Activated CD4-positive, alpha-beta T cell treated with anti-CD3 and anti-CD28 coated beads, Interleukin-2, amount 50 U/mL, for 1 hour (primary cell): ENCODE measurements at regions not wholly inside any gene's neighbourhood (a gene's known extent, or its start where the extent isn't known, plus 50 kb on each side); places are given as distances from the start of the nearest gene placed in this dataset.
A peak's percentile ranks its signal among the peaks of the same experiment; 100 is the strongest.
"Not testable (repeated sequence)": the region's sequence is repeated elsewhere in the genome, so short reads cannot be mapped to it uniquely, and the experiment has no call there.

ENCODE experiments used
- DNase-seq: peaks from one replicate; pipeline ENCODE4 v3.0.0-alpha.2; 2020

DNA sequence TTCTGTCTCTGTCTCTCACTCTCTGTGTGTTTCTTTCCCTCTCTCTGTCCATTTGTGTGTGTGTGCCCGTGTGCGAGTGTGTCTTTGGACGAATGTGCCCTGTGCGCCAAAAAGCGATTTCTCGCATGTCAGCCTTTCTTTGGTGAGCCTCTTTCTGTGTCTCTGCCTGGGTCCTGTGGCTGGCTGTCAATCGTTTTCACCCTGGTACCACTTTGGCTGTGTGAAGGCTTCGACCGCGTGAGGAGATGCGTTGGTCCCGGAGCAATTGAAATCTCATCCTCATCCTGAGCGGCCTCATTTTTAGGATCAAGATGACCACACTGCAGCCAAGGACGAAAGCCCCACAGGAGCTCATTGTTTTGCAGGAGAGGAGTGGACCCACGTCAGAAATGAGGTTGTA is 288.9 kb upstream of the ZNF337 start:
- no peak for DNase-seq

DNA sequence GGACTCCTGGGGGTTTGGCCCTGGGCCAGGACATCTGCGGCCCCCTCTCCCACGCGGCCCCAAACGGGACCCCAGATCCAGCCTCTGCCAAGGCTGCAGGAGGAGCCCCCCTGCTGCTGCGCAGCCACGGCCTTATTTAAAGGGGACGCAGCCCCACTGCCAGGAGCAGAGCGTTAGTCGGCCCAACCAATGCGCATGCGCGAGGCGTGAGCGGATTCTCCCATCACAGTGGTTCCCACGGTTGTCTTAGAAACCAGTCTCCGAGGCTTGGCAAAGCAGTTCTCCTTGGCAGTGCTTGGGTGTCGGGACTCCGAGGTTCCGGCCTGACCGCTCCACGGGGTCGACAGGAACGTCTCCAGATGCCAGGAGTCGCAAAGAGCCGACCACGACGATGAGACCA is 288.3 kb upstream of the ZNF337 start:
- DNase-seq = peak; percentile 53

DNA sequence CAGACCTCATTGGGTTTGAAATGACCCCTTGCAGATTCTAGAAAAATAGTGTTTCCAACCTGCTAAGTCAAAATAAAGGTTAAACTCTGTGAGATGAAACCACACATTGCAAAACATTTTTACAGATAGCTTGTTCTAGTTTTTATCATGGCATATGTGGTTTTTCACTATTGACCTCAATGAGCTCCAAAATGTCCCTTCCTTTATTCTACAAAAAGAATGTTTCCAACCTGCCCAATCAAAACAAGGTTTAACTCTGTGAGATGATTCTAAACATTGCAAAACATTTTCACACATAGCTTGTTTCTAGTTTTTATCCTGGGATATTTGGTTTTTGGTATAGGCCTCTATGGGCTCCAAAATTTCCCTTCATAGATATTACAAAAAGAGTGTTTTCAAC is 286.0 kb upstream of the ZNF337 start:
- DNase-seq = not testable (repeated sequence)

DNA sequence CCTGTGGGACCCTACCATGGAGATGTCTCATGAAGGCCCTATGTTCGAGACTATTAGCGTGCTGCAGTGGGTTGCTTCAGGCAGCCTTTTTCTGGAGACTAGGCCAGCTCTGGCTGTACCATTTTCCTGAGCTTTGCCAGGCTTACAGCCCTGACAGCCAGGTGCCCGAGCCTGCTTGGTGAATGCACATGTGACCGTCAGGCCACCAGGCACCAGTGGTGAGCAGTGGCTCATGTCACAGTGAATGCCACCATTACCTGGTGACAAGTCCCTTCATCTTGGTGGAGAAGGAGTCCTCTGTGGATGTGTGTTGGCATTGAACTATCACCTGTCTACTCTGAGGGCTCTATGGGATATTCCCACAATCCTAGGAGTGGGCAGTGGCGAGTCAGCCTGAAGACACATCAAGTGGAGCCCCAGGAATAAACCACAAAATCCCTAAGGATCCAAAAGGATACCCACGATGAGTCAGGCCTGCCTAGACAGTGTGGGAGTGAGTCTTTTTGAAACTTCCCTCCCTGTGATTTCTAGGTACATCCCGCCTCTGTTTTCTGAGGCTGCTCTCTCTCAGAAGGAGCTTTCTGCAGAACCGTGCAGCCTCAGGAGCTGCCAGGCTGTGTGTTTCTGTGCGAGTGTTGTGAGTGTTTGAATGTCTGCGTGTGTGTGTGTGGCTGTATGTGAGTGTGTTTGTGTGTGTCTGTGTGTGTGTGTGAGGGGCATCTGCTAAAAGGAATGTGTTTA is 282.0 kb upstream of the ZNF337 start:
- DNase-seq = not testable (repeated sequence)

DNA sequence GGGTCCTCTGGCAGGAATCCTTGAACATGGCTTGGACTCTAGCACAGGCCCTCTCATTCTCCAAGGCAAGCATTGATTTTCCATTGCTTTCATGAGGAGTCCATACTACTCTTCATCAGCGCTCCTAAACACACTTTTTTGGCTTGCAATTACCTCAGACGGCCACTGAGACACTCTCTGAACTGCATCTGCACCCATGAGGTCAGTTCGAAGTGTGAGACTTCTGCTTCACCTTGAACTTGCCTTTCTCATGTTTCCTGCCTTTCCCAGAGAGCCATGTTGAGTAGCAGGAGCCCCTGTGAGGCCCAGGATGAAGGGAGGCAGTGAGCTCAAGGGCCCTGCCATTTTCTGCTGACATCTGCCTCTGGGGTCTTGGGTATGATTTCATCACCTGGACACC is 279.2 kb upstream of the ZNF337 start:
- not testable (repeated sequence) for DNase-seq

DNA sequence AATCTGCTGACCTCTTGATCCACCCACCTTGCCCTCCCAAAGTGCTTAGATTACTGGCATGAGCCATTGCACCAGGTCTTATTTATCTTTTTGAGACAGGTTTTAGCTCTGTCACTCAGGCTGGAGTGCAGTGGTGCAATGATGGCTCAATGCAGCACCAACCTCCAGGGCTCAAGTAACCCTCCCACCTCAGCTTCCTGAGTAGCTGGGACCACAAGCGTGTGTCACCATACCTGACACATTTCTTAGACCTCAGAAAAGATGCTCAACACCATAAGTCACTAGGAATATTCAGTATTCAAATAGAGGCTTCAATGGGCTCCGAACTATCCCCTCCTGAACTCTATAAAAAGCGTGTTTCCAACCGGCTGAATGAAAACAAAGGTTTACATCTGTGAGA is 268.6 kb upstream of the ZNF337 start:
- DNase-seq = not testable (repeated sequence)

DNA sequence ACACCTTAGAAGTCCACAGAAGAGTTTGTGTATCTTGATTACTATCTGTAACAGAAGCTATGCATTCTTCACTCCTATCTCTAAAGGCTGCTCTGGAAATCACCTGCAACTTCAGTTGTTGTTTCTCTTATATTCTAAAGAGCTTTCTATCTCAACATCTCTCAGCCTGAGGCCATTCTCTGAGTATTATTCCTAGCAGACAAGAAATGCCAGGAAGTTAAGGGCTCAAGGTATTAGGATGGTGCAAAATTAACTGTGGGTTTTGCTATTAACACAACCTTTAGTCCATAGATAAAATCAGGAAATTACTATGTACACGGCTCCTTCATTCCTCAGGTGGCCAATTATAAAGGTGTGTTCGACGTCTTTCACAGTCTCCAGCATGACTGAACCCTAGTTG is 257.2 kb upstream of the ZNF337 start:
- DNase-seq = not testable (repeated sequence)

DNA sequence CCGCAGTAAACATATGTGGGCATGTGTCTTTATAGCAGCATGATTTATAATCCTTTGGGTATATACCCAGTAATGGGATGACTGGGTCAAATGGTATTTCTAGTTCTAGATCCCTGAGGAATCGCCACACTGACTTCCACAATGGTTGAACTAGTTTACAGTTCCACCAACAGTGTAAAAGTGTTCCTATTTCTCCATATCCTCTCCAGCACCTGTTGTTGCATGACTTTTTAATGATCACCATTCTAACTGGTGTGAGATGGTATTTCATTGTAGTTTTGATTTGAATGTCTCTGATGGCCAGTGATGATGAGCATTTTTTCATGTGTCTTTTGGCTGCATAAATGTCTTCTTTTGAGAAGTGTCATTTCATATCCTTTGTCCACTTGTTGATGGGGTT is 238.6 kb upstream of the ZNF337 start:
- not testable (repeated sequence) for DNase-seq

DNA sequence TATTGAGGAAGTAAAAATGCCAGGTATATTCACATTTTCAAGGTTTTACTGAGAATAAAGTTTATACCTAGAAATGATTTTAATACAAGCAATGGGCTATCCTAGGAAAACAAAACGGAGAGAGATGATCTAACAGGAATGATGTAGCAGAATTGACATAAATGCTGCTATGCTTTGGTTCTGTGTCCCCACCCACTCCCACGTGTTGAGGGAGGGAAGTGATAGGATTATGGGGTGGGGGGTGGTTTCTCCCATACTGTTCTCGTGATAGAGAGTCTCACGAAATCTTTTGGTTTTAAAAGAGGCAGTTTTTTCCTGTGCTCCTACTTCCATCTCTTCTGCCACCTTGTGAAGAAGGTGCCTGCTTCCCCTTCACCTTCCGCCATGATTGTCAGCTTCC is 236.2 kb upstream of the ZNF337 start:
- DNase-seq = not testable (repeated sequence)

DNA sequence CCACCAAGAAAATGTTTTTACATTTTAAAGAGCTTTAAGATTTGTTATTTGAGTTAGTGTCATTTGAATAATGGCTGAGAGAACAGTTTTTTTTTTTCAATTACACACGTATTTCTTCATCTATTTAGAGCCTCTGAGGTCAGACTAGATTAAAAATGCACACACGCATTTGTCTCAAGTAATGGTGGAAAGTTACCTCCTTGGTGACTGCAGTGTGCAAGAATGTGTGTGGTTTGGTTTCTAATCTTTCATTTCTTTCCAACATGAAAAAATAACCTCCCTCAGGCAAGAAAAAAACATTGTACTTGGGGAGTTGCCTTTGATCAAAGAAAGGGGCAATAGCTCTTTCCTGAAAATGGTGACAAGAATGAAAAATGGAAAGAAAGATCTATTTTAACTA is 235.5 kb upstream of the ZNF337 start:
- not testable (repeated sequence) for DNase-seq

DNA sequence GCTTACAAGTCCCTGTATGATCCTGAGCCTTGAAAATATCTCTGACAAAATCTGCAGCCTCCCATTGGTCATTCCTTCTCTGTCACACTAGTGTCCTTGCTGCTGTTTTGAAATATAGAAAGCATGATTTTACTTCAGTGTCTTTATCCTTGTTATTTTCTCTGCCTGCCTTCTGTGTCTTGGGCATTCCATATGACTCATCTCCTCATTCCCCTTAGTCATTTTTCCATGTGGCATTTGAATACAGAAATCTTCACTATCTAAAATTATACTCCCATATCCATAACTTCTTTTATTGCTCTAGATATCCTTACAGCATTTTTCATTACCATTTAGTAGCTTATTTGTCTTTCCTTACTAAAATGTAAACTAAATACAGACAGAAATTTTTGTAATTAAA is 205.7 kb upstream of the ZNF337 start:
- DNase-seq = not testable (repeated sequence)

DNA sequence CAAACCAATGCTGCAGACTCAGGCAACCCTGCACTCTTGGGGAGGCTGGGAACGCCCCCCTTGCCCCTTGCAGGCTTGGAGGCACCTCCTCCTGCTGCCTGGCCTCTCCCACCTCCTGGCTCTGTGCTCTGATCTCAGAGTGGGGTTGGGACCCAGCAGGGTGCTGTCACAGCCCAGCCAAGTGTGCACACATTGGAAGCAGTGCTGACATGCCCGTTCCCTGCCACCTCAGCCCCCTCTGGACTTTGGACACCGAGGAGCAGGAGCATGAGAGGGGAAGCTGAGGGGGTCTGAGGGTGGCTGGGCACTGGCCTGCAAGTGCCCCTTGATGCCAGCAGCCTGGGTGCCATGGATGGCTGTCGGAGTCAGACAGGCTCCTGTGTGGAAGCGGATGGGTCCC is 202.0 kb upstream of the ZNF337 start:
- DNase-seq = not testable (repeated sequence)

DNA sequence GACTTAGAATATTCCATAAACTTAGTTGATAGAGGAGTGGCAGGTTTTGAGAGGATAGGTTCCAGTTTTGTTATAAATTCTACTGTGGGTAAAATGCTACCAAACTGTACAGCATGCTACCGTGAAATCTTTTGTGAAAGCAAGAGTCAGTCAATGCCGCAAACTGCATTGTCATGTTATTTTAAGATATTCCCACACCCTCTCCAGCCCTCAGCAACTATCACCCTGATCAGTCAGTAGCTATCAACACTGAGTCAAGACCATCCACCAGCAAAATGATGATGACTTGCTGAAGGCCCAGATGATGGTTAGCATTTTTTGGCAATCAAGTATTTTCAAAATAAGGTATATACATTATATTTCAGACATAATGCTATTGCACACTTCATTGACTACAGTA is 182.4 kb upstream of the ZNF337 start:
- not testable (repeated sequence) for DNase-seq

DNA sequence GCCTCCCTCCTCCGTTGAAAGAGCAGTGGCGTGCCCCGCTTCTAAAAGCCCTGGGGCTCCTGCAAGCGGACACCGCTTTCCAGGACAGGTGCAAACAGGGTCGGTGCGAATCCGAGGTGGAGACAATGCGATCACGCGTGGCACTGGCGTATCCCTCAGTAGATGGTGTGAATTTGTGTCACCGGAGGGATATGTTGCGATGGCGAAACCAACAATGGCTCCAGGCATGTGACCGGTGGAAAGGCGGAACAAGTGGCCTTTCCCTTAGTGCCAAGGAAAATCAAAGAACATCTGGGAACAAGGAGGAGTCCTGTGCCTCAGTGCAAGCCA is 172.0 kb upstream of the ZNF337 start:
- DNase-seq = not testable (repeated sequence)

DNA sequence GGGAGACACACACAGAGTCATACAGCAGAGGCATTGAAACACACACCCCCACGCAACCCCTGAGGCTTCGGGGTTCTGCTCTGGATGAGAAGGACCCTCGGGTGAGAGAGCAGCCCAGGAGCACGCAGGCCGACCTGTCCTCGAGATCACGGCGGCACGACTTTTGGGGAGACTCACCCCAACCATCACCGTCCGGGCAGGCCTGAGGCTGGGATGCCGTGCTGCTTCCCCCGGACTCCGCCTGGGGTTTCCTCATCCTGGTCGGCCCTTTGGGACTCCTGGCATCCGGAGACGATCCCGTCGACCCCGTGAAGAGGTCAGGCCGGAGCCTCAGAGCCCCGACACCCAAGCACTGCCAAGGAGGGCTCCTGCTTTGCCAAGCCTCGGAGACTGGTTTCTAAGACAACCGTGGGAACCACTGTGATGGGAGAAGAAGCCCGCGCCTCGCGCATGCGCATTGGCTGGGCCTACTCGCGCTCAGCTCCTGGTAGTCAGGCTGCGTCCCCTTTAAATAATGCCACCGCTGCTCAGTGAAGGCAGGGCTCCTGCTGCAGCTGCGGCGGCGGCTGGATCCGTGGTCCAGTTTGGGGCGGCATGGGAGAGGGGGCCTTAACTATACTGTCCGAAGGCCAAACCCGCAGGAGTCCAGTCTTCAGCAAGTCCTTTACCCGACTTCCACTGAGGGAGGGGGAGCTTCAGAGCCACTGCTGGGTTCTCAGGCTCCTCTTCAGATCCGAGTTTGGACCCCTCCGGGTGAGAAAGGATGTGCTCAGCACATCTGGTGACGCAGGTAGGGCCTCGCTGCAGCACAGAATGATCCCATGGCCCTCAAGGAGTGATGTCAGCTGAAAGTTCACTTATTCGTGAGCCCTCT is 171.4 kb upstream of the ZNF337 start:
- DNase-seq = peak; percentile 61

DNA sequence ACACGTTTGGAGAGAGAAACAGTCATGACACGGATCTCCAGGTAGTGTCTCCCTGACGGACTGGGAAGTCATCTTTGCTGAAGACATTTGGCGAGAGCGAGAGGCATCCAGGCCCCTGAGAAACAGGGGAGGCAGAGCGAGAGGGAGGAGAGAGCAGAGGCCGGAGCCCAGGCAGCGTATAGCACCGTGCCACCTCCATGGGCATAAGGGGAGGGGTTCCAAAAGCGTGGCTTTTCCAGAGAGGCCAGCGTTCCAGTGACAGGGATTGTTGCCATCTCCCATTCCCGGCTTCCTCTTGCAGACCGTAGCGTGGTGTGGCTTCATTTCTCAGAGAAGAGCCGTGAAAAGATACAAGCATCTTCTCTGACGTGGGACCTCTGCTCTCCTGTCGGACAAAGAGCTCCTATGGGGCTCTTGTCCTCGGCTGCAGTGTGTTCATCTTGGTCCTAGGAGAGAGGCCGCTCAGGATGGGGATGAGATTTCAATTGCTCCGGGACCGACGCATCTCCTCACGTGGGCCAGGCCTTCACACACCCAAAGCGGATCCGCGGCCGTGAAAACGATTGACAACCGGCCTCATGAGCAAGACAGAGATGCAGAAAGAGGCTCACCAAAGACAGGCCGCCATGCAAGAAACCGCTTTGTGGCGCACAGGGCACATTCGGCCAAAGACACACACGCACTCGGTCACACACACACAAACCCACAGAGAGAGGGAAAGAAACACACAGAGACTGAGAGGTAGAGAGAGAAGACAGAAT is 170.5 kb upstream of the ZNF337 start:
- DNase-seq = not testable (repeated sequence)

DNA sequence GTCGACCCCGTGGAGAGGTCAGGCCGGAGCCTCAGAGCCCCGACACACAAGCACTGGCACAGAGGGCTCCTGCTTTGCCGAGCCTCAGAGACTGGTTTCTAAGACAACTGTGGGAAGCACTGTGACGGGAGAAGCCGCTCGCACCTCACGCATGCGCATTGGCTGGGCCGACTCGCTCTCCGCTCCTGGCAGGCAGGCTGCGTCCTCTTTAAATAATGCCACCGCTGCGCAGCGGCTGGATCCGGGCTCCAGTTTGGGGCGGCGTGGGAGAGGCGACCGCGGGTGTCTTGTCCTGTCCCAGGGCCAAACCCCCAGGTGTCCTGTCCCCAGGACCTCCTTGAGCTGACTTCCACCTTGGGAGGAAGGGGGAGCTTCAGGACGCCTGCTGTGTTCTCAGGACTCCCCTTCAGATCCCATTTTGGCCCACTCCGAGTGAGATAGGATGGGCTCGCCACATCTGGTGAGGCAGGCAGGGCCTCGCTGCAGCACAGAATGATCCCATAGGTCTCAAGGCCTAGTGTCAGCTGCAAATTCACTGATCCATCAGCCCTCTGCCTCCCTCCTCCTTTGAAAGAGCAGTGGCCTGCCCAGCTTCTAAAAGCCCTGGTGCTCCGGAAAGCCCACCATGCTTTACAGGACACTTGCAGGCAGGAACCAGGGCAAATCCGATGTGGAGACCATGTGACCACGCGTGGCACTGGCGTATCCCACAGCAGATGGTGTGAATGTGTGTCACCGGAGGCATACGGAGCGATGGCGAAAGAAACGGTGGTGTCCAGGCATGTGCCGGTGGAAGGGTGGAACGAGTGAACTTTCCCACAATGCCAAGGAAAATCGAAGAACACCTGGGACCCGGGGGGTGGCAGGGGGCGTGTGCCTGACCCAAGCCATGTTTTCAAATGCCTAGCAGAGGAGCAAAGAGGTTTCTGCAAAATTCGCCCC is 169.3 kb upstream of the ZNF337 start:
- DNase-seq = peak; percentile 73

DNA sequence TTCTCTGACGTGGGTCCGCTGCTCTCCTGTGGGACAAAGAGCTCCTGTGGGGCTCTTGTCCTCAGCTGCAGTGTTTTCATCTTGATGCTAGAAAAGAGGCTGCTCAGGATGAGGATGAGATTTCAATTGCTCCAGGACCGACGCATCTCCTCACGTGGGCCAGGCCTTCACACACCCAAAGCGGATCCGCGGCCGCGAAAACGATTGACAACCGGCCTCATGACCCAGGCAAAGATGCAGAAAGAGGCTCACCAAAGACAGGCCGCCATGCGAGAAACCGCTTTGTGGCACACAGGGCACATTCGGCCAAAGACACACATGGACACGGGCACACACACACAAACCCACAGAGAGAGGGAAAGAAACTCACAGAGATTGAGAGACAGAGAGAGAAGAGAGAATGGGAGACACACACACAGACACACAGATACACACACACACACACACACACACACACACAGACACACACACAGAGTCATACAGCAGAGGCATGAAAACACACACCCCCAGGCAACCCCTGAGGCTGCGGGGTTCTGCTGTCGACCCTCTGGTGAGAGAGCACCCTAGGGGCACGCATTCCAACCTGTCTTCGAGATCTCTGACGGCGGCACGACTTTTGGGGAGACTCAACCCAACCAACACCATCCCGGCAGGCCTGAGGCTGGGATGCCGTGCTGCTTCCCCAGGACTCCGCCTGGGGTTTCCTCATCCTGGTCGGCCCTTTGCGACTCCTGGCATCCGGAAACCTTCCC is 168.5 kb upstream of the ZNF337 start:
- not testable (repeated sequence) for DNase-seq

DNA sequence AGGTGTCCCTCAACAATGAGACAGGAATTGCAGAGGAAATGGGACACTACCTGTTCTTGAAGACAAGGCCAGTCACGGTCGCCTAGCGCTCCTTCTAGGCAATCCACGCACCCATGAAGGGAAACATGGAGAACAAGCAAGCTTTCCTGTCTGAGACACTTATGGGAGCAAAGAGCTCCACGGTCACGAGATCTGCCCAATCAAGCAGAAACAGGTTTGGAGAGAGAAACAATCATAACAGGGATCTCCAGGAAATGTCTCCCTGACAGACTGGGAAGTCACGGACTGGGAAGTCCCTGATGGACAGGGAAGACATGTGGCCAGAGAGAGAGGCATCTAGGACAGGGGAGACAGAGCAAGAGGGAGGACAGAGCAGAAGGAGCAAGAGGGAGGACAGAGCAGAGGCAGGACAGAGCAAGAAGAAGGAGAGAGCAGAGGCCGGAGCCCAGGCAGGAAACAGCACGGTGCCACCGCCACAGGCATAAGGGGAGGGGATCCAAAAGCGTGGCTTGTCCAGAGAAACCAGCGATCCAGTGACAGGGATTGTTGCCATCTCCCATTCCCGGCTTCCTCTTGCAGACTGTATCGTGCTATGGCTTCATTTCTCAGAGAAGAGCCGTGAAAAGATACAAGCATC is 167.8 kb upstream of the ZNF337 start:
- no peak for DNase-seq

DNA sequence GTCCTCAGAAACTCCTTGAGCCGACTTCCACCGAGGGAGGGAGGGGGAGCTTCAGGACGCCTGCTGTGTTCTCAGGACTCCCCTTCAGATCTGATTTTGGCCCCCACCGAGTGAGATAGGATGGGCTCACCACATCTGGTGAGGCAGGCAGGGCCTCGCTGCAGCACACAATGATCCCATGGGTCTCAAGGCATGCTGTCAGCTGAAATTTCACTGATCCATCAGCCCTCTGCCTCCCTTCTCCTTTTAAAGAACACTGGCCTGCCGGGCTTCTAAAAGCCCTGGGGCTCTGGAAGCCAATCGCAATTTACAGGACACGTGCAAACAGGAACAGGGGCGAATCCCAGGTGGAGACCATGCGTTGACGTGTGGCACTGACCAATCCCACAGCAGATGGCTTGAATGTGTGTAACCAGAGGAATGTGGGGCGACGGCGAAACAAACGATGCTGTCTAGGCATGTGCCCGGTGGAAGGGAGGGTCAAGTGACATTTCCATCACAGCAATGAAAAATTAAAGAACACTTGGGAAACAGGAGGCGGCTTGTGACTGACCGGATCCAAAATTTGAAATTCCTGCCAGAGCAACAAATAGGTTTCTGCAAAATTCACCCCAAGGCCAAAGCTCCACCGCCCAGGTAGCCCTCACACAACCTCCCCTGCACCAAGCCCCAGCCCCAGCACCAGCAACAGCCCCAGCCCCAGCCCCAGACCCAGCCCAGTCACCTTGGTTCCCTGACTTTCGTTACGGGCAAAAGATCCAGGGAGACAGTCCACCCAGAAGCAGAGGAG is 167.1 kb upstream of the ZNF337 start:
- DNase-seq = no peak
